Liver (tissue), 8 donors: ENCODE measurements at regions not wholly inside any gene's neighbourhood (a gene's known extent, or its start where the extent isn't known, plus 50 kb on each side); places are given as distances from the start of the nearest gene placed in this dataset.

Experiments
- DNase-seq: peaks from one replicate; pipeline ENCODE4 v3.0.0-alpha.2; 2017; ENCODE audit warnings: low spot score
- H3K27ac ChIP-seq, 2 donors: one replicate each; pipeline ENCODE4 v1.7.0; 2013; ENCODE audit warnings: inconsistent platforms in 2 of 2, low read length in 2 of 2, control low read depth in 1 of 2, low read depth in 1 of 2, mild to moderate bottlenecking in 1 of 2
- H3K27me3 ChIP-seq, 4 donors: one replicate each; pipeline versions ENCODE4 v1.6.1 to v1.7.0; 2013; ENCODE audit warnings: low read length in 3 of 4, inconsistent platforms in 1 of 4, mild to moderate bottlenecking in 1 of 4, moderate library complexity in 1 of 4; ENCODE audit not compliant: control insufficient read depth in 4 of 4, insufficient read depth in 4 of 4
- H3K36me3 ChIP-seq, 4 donors: one replicate each; pipeline versions ENCODE4 v1.6.1 to v1.7.0; 2013; ENCODE audit warnings: low read length in 3 of 4, mild to moderate bottlenecking in 3 of 4, low read depth in 1 of 4, moderate library complexity in 1 of 4; ENCODE audit not compliant: control insufficient read depth in 4 of 4, insufficient read depth in 3 of 4
- H3K4me1 ChIP-seq, 4 donors: one replicate each; pipeline versions ENCODE4 v1.6.1 to v1.7.0; 2013; ENCODE audit warnings: low read length in 3 of 4, mild to moderate bottlenecking in 3 of 4, moderate library complexity in 1 of 4; ENCODE audit not compliant: control insufficient read depth in 4 of 4, insufficient read depth in 4 of 4
- H3K4me3 ChIP-seq, 3 donors: one replicate each; pipeline versions ENCODE4 v1.6.1 to v1.7.0; 2013; ENCODE audit warnings: low read length in 3 of 3, control low read depth in 1 of 3, low read depth in 1 of 3, mild to moderate bottlenecking in 1 of 3
- H3K9ac ChIP-seq, 2 donors: one replicate each; pipeline ENCODE4 v1.7.0; 2013; ENCODE audit warnings: low read length in 2 of 2, mild to moderate bottlenecking in 2 of 2, moderate library complexity in 2 of 2, control low read depth in 1 of 2, low read depth in 1 of 2
- H3K9me3 ChIP-seq, 4 donors: one replicate each; pipeline versions ENCODE4 v1.6.1 to v1.7.0; 2013; ENCODE audit warnings: low read length in 3 of 4; ENCODE audit not compliant: control insufficient read depth in 4 of 4
- FOXA1 ChIP-seq: IDR thresholded peaks from 2 replicates; pipeline ENCODE4 v1.6.1; 2016; ENCODE audit warnings: antibody characterized with exemption
- FOXA2 ChIP-seq: IDR thresholded peaks from 2 replicates; pipeline ENCODE4 v1.6.1; 2016; ENCODE audit warnings: antibody characterized with exemption
- GABPA ChIP-seq, 2 donors: IDR thresholded peaks in 1 of 2; conservative IDR thresholded peaks in 1 of 2; 2 replicates each; pipeline ENCODE4 v1.6.1; 2016; ENCODE audit warnings: antibody characterized with exemption in 2 of 2, mild to moderate bottlenecking in 1 of 2, moderate library complexity in 1 of 2
- HNF4A ChIP-seq, 2 donors: conservative IDR thresholded peaks; 2 replicates each; pipeline ENCODE4 v1.6.1; 2016; ENCODE audit warnings: antibody characterized with exemption in 2 of 2, mild to moderate bottlenecking in 2 of 2
- HNF4G ChIP-seq: IDR thresholded peaks from 2 replicates; pipeline ENCODE4 v1.6.1; 2016; ENCODE audit warnings: antibody characterized with exemption
- JUND ChIP-seq, 2 donors: IDR thresholded peaks; 2 replicates each; pipeline ENCODE4 v1.6.1; 2016; ENCODE audit warnings: antibody characterized with exemption in 2 of 2
- RXRA ChIP-seq, 2 donors: IDR thresholded peaks; 2 replicates each; pipeline ENCODE4 v1.6.1; 2017 to 2018; ENCODE audit warnings: antibody characterized with exemption in 2 of 2, mild to moderate bottlenecking in 1 of 2
- SP1 ChIP-seq: IDR thresholded peaks from 2 replicates; pipeline ENCODE4 v1.6.1; 2018; ENCODE audit warnings: antibody characterized with exemption, mild to moderate bottlenecking
- TAF1 ChIP-seq: conservative IDR thresholded peaks from 2 replicates; pipeline ENCODE4 v1.6.1; 2016; ENCODE audit warnings: antibody characterized with exemption, mild to moderate bottlenecking
- YY1 ChIP-seq: IDR thresholded peaks from 2 replicates; pipeline ENCODE4 v1.6.1; 2016; ENCODE audit warnings: antibody characterized with exemption, mild to moderate bottlenecking
- WGBS: extraction: QIAGEN DNeasy Blood & Tissue Kit; methylation state at CpG from one replicate; pipeline ENCODE4 v1.1.7; 2013; 5-methylcytosine and 5-hydroxymethylcytosine counted together
- TF ChIP-seq, protein P1 (sequence below): IDR thresholded peaks from 2 replicates; pipeline ENCODE4 v1.6.1; 2016; ENCODE audit warnings: antibody characterized with exemption
- TF ChIP-seq, protein P2 (sequence below): IDR thresholded peaks from 2 replicates; pipeline ENCODE4 v1.6.1; 2016; ENCODE audit warnings: antibody characterized with exemption, mild to moderate bottlenecking
- TF ChIP-seq, protein P3 (sequence below): IDR thresholded peaks from 2 replicates; pipeline ENCODE4 v1.6.1; 2016; ENCODE audit warnings: antibody characterized with exemption
- TF ChIP-seq, protein P4 (sequence below): fragments of 150-350 bp; IDR thresholded peaks from 2 replicates; pipeline ENCODE4 v1.5.1; 2017; ENCODE audit warnings: improper control_type of control experiment, low read depth, low read length; ENCODE audit not compliant: missing input control
- TF ChIP-seq, protein P5 (sequence below): IDR thresholded peaks from 2 replicates; pipeline ENCODE4 v1.6.1; 2016; ENCODE audit warnings: antibody characterized with exemption
- donor health status: healthy.
- donor health status: healthy.
- donor health status: healthy.
- donor health status: healthy.
- donor health status: healthy.

DNA sequence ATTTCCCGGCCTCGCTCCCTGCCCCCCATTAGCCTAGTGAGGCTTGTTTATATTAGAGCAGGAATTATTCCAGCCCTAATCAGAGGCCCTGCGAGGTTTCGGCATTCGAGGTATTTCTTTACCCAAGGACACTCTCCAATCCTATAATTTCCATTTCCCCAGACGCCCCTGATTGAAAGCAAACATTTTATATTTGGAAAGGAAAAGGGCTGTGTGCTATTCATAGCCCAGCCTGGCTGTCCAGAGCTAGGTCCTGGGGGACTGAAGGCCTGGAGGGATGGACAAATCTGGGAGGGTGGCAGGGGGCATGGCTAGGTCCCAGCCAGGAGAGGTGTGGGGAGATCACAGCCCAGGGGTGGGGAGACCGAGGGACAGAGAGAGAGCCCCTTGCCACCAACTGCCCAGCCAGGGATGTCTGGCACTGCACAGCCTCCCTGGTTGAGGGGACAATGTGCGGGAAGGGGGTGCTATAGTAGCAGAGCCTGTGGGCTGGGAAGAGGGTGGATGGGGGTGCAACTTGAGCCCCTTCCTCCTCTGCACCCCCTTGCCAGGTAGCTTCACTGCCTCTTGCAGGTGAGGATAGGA lies 125.1 kb downstream of the BARX1 start:
- peak; percentile 13 for DNase-seq
- H3K36me3 ChIP-seq: no peaks in the 10 kb centered on the region
- peaks cover 0 to 5% (median 0%) of the 10 kb centered on the region in 4 donors for H3K9me3 ChIP-seq
- no peak overlapping the region for H3K27ac ChIP-seq
- TF ChIP-seq RXRA (IDR thresholded peaks at IDR 0.05) (no peak), FOXA2 (no peak), GABPA (IDR thresholded peaks at IDR 0.05 in 1 of 2, conservative IDR thresholded peaks at IDR 0.05 in 1 of 2) (no peak)
- TF ChIP-seq, protein P1, sequence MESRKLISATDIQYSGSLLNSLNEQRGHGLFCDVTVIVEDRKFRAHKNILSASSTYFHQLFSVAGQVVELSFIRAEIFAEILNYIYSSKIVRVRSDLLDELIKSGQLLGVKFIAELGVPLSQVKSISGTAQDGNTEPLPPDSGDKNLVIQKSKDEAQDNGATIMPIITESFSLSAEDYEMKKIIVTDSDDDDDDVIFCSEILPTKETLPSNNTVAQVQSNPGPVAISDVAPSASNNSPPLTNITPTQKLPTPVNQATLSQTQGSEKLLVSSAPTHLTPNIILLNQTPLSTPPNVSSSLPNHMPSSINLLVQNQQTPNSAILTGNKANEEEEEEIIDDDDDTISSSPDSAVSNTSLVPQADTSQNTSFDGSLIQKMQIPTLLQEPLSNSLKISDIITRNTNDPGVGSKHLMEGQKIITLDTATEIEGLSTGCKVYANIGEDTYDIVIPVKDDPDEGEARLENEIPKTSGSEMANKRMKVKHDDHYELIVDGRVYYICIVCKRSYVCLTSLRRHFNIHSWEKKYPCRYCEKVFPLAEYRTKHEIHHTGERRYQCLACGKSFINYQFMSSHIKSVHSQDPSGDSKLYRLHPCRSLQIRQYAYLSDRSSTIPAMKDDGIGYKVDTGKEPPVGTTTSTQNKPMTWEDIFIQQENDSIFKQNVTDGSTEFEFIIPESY: no peak
- TF ChIP-seq, protein P2, sequence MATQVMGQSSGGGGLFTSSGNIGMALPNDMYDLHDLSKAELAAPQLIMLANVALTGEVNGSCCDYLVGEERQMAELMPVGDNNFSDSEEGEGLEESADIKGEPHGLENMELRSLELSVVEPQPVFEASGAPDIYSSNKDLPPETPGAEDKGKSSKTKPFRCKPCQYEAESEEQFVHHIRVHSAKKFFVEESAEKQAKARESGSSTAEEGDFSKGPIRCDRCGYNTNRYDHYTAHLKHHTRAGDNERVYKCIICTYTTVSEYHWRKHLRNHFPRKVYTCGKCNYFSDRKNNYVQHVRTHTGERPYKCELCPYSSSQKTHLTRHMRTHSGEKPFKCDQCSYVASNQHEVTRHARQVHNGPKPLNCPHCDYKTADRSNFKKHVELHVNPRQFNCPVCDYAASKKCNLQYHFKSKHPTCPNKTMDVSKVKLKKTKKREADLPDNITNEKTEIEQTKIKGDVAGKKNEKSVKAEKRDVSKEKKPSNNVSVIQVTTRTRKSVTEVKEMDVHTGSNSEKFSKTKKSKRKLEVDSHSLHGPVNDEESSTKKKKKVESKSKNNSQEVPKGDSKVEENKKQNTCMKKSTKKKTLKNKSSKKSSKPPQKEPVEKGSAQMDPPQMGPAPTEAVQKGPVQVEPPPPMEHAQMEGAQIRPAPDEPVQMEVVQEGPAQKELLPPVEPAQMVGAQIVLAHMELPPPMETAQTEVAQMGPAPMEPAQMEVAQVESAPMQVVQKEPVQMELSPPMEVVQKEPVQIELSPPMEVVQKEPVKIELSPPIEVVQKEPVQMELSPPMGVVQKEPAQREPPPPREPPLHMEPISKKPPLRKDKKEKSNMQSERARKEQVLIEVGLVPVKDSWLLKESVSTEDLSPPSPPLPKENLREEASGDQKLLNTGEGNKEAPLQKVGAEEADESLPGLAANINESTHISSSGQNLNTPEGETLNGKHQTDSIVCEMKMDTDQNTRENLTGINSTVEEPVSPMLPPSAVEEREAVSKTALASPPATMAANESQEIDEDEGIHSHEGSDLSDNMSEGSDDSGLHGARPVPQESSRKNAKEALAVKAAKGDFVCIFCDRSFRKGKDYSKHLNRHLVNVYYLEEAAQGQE: no peak
- TF ChIP-seq, protein P3, sequence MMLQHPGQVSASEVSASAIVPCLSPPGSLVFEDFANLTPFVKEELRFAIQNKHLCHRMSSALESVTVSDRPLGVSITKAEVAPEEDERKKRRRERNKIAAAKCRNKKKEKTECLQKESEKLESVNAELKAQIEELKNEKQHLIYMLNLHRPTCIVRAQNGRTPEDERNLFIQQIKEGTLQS: no peak
- H3K9ac ChIP-seq: no peak overlapping the region
- peaks cover 0 to 2% (median 0%) of the 10 kb centered on the region in 4 donors for H3K4me1 ChIP-seq
- H3K4me3 ChIP-seq: no peak overlapping the region
- 82% methylated on average over 8 of the region's 8 CpGs for WGBS
- H3K27me3 ChIP-seq: peaks cover 0 to 4% (median 1%) of the 10 kb centered on the region in 4 donors

DNA sequence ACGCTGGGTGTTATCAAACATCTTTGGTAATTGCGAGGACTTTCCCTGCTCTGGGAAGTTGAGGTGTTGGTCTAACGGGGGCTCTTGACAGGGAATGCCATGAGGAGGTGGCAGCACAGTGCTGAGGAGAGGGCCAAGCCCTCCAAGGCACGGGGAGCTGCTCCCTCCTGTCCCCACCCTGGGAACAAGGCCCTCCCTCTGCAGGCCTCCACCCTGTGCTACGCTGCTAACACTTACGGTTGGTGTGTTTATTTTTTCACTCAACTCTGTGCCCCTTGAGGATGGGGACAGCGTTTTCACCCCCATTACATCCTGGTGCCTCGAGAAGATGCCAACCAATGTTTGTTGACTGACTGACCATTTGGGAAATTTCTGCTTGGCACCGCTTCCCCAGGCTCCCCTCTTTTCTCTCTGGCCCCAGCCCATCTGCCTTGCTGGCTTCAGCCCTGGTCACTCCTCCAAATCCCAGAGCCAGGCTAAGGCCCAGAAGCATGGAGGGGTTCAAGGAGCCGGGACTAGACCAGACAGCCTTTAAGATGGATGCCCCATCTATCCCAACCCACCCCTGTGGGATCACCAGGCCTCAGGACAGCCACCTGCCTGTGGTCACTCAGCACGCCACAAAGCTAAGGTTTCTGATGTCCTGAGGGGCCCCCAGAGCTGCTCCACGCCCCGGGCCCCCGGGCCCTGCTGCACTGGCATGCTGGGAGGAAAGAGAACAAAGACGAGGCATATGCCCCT lies 125.7 kb downstream of the BARX1 start:
- 81% methylated on average over 15 of the region's 15 CpGs for WGBS
- H3K4me3 ChIP-seq: no peak overlapping the region
- no peak overlapping the region for H3K27ac ChIP-seq
- no peak overlapping the region for H3K9ac ChIP-seq
- peaks cover 0 to 2% (median 0%) of the 10 kb centered on the region in 4 donors for H3K4me1 ChIP-seq
- peak; percentile 14 for DNase-seq
- peaks cover 0 to 5% (median 0%) of the 10 kb centered on the region in 4 donors for H3K9me3 ChIP-seq
- no peaks in the 10 kb centered on the region for H3K36me3 ChIP-seq
- H3K27me3 ChIP-seq: peaks cover 0 to 4% (median 1%) of the 10 kb centered on the region in 4 donors
- TF ChIP-seq, protein P4, sequence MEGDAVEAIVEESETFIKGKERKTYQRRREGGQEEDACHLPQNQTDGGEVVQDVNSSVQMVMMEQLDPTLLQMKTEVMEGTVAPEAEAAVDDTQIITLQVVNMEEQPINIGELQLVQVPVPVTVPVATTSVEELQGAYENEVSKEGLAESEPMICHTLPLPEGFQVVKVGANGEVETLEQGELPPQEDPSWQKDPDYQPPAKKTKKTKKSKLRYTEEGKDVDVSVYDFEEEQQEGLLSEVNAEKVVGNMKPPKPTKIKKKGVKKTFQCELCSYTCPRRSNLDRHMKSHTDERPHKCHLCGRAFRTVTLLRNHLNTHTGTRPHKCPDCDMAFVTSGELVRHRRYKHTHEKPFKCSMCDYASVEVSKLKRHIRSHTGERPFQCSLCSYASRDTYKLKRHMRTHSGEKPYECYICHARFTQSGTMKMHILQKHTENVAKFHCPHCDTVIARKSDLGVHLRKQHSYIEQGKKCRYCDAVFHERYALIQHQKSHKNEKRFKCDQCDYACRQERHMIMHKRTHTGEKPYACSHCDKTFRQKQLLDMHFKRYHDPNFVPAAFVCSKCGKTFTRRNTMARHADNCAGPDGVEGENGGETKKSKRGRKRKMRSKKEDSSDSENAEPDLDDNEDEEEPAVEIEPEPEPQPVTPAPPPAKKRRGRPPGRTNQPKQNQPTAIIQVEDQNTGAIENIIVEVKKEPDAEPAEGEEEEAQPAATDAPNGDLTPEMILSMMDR: no peak
- TF ChIP-seq HNF4A (conservative IDR thresholded peaks at IDR 0.05) (no peak), SP1 (no peak), GABPA (IDR thresholded peaks at IDR 0.05 in 1 of 2, conservative IDR thresholded peaks at IDR 0.05 in 1 of 2) (no peak), HNF4G (no peak), FOXA2 (no peak), JUND (IDR thresholded peaks at IDR 0.05) (no peak), RXRA (IDR thresholded peaks at IDR 0.05) (no peak), FOXA1 (no peak), YY1 (no peak), TAF1 (no peak)
- TF ChIP-seq, protein P2: no peak
- TF ChIP-seq, protein P5, sequence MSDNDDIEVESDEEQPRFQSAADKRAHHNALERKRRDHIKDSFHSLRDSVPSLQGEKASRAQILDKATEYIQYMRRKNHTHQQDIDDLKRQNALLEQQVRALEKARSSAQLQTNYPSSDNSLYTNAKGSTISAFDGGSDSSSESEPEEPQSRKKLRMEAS: no peak
- TF ChIP-seq, protein P1: no peak
- TF ChIP-seq, protein P3: no peak
